DMS153 (cell line): ENCODE measurements at regions not wholly inside any gene's neighbourhood (a gene's known extent, or its start where the extent isn't known, plus 50 kb on each side); places are given as distances from the start of the nearest gene placed in this dataset.
"Not testable (repeated sequence)": the region's sequence is repeated elsewhere in the genome, so short reads cannot be mapped to it uniquely, and the experiment has no call there.

Source experiments
- DNase-seq: peaks from one replicate; lab custom pipeline; 2025; lab: John Stamatoyannopoulos, UW

- peak; percentile 72 for DNase-seq
Observed at GRCh38 chr21:43287795-43288755, 119.3 kb downstream of the CRYAA start.

- DNase-seq = peak; percentile 98
Observed at GRCh38 chr21:43287111-43287760, 118.4 kb downstream of the CRYAA start.

GRCh38 chr21:43286196-43286595 is 117.4 kb downstream of the CRYAA start:
- no peak for DNase-seq

GRCh38 chr21:43284700-43285099 is 115.9 kb downstream of the CRYAA start:
- no peak for DNase-seq

- DNase-seq = no peak
Observed at GRCh38 chr21:43284238-43284637, 115.4 kb downstream of the CRYAA start.

GRCh38 chr21:43283925-43284221 is 115.1 kb downstream of the CRYAA start:
- not testable (repeated sequence) for DNase-seq

GRCh38 chr21:43283136-43283924 is 114.5 kb downstream of the CRYAA start:
- no peak for DNase-seq

- no peak for DNase-seq
Observed at GRCh38 chr21:43282358-43283120, 113.7 kb downstream of the CRYAA start.

- DNase-seq = no peak
Observed at GRCh38 chr21:43281661-43282357, 113.0 kb downstream of the CRYAA start.

GRCh38 chr21:43280949-43281633 is 112.3 kb downstream of the CRYAA start:
- DNase-seq = no peak

- no peak for DNase-seq
Observed at GRCh38 chr21:43279578-43279894, 110.7 kb downstream of the CRYAA start.

GRCh38 chr21:43278766-43279577 is 110.2 kb downstream of the CRYAA start:
- no peak for DNase-seq

GRCh38 chr21:43278359-43278758 is 109.6 kb downstream of the CRYAA start:
- no peak for DNase-seq

- no peak for DNase-seq
Observed at GRCh38 chr21:43277481-43278351, 108.9 kb downstream of the CRYAA start.

GRCh38 chr21:43276811-43277210 is 108.0 kb downstream of the CRYAA start:
- DNase-seq = no peak

- DNase-seq = no peak
Observed at GRCh38 chr21:43275421-43276211, 106.8 kb downstream of the CRYAA start.

- no peak for DNase-seq
Observed at GRCh38 chr21:43274946-43275310, 106.1 kb downstream of the CRYAA start.
